Muscle of leg (tissue), 3 donors: ENCODE measurements at regions not wholly inside any gene's neighbourhood (a gene's known extent, or its start where the extent isn't known, plus 50 kb on each side); places are given as distances from the start of the nearest gene placed in this dataset.
"Not testable (repeated sequence)": the region's sequence is repeated elsewhere in the genome, so short reads cannot be mapped to it uniquely, and the experiment has no call there.

Experiments used
- DNase-seq: peaks from one replicate; pipeline ENCODE4 v3.0.0; 2013
- H3K27ac ChIP-seq: one replicate; pipeline ENCODE4 v1.5.1; 2013; ENCODE audit warnings: mild to moderate bottlenecking, low read length, control low read depth
- H3K27me3 ChIP-seq: one replicate; pipeline ENCODE4 v1.6.1; 2013; ENCODE audit warnings: low read length; ENCODE audit not compliant: control insufficient read depth, insufficient read depth
- H3K36me3 ChIP-seq: one replicate; pipeline ENCODE4 v1.6.1; 2013; ENCODE audit warnings: low read length; ENCODE audit not compliant: control insufficient read depth, insufficient read depth
- H3K4me1 ChIP-seq: one replicate; pipeline ENCODE4 v1.6.1; 2013; ENCODE audit warnings: low read length; ENCODE audit not compliant: control insufficient read depth, insufficient read depth
- H3K4me3 ChIP-seq: one replicate; pipeline ENCODE4 v1.5.1; 2013; ENCODE audit warnings: low read length, control low read depth
- H3K9me3 ChIP-seq: replicated peaks from 2 replicates; pipeline ENCODE4 v1.6.1; 2013; ENCODE audit warnings: low read depth, low read length; ENCODE audit not compliant: control insufficient read depth
- WGBS: methylation state at CpG from one replicate; pipeline ENCODE4 v1.1.5; 2013; ENCODE audit warnings: missing lambda C conversion rate; ENCODE audit not compliant: insufficient coverage; 5-methylcytosine and 5-hydroxymethylcytosine counted together

DNA sequence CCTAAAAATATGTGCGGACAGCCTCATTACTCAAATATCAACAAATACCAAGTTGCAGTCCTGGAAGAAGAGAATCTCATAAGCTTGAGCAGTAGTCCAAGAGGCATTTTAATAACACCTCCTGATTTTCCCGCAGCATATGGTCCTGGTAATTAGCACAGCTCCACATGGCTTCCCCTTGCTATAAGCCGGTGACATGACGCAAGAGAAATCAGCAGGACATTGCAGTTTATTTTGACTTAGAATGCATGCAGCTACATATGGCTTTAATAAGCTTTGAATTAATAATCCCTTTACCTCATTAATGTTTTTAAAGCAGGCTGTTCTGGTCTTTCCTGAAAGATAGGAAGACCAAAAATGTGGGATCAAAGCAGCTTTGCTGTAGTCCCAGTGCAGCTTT is 137.6 kb downstream of the RAMP3 start:
- Histone ChIP-seq H3K36me3 (no peaks in the 10 kb centered on the region), H3K4me3 (no peak overlapping the region), H3K9me3 (no peaks in the 10 kb centered on the region), H3K4me1 (peaks cover 7% of the 10 kb centered on the region), H3K27me3 (no peaks in the 10 kb centered on the region), H3K27ac (no peak overlapping the region)
- WGBS = no CpG with 5 or more reads among the region's 4 CpGs
- DNase-seq = no peak

DNA sequence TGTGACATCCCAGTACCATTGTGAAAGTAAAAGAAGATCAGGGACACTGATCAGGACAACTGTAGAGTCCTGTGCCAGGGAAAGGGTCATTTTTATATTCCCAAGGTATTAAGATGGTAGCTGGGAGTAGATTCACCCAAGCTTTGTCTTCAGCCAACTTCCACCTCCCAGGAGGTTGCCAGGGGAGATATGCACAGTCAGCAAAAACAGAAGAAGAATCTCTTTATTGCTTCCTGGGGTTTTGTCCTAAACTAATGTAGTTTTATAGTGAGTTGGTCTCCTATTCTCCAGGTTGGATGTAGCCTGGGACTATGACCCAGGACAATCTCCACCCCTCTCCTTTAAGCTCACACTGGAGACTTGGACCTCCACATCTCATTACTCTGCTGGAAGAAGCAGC is 139.2 kb downstream of the RAMP3 start:
- no peak overlapping the region for H3K27ac ChIP-seq
- H3K9me3 ChIP-seq = no peaks in the 10 kb centered on the region
- DNase-seq = no peak
- no peak overlapping the region for H3K4me3 ChIP-seq
- H3K27me3 ChIP-seq = no peaks in the 10 kb centered on the region
- H3K4me1 ChIP-seq = peaks cover 7% of the 10 kb centered on the region
- H3K36me3 ChIP-seq = no peaks in the 10 kb centered on the region

DNA sequence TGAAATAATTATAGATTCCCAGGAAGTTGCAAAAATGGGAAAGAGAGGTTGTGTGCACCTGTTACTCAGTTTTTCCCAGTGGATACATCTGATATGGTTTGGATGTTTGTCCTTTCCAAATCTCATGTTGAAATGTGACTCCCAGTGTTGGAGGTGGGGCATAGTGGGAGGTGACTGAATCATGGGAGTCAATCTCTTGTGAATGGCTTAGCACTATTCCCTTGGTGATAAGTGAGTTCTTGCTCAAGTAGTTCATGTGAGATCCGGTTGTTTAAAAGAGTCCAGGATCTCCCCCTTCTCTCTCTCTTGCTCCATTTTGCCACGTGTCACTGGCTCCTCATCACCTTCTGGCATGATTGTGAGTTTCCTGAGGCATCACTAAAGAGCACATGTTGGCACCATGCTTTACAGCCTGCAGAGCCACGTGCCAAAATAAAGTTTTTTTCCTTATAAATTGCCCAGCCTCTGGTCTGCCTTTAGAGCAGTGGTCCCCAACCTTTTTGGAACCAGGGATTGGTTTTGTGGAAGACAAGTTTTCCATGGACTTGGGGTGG is 149.2 kb downstream of the RAMP3 start:
- no peak overlapping the region for H3K27ac ChIP-seq
- H3K9me3 ChIP-seq = peaks cover 2% of the 10 kb centered on the region
- WGBS = 33% methylated on average over 1 of the region's 3 CpGs
- no peak for DNase-seq
- no peak overlapping the region for H3K4me3 ChIP-seq
- H3K4me1 ChIP-seq = no peaks in the 10 kb centered on the region
- no peaks in the 10 kb centered on the region for H3K36me3 ChIP-seq
- H3K27me3 ChIP-seq = peaks cover 2% of the 10 kb centered on the region

DNA sequence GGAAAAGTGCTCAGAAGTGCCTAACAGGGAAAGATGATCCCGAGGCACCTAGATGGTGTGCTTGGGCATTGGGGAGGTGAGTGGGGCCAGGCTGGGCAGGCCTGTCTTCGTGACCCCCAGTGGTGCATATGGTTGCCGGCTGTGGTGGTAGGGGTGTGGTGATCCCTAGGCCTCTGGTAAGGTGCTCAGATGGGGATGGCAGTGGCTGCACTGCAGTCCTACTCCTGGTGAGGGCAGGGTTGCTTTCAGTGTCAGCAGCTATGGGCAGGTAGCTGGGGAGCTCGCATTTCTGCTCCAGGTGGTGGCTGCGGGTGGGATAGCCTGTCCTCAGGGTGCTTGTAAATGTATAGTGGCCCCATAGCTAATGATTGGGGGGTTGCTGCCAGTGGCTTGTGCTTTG is 154.0 kb downstream of the RAMP3 start:
- WGBS = 79% methylated on average over 5 of the region's 5 CpGs
- Histone ChIP-seq H3K4me1 (no peaks in the 10 kb centered on the region), H3K27ac (no peak overlapping the region), H3K27me3 (no peaks in the 10 kb centered on the region), H3K4me3 (no peak overlapping the region), H3K9me3 (peaks cover 6% of the 10 kb centered on the region), H3K36me3 (no peaks in the 10 kb centered on the region)
- no peak for DNase-seq

DNA sequence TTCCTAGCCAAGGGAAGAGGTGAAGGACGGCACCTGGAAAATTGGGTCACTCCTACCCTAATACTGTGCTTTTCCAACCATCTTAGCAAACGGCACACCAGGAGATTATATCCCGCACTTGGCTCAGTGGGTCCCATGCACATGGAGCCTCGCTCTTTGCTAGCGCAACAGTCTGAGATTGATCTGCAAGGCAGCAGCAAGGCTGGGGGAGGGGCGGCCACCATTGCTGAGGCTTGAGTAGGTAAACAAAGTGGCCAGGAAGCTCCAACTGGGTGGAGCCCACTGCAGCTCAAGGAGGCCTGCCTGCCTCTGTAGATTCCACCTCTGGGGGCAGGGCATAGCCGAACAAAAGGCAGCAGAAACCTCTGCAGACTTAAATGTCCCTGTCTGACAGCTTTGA is 157.9 kb downstream of the RAMP3 start:
- not testable (repeated sequence) for DNase-seq, H3K27ac ChIP-seq, H3K4me1 ChIP-seq, H3K9me3 ChIP-seq, H3K36me3 ChIP-seq, H3K4me3 ChIP-seq, H3K27me3 ChIP-seq
- 95% methylated on average over 6 of the region's 7 CpGs for WGBS

DNA sequence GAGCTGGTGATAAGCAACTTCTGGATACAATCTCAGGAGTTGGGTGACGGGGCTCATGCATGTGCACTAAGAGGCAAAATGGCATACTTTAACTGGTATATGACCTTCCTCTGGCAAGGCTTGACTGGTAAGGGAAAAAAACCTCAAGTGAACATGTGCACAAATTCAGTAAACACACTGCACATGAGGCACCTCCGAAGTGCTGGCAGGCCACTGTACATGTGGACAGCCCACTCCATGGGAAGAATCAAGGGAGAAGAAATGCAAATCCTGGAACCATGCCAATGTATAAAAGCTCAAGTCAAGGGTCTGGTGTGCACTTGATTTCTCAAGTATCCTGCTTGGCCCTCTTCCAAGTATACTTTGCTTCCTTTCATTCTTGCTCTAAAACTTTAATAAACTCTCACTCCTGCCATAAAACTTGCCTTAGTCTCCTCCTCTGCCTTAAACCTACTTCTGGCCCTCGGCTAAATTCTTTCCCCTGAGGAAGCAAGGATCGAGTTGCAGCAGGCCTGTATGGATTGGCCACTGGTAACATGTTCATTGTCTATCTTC is 167.2 kb downstream of the RAMP3 start:
- Histone ChIP-seq H3K27ac (no peak overlapping the region), H3K27me3 (no peaks in the 10 kb centered on the region), H3K4me3 (no peak overlapping the region), H3K4me1 (peaks cover 2% of the 10 kb centered on the region), H3K36me3 (no peaks in the 10 kb centered on the region), H3K9me3 (peaks cover 2% of the 10 kb centered on the region)
- 86% methylated on average over 1 of the region's 4 CpGs for WGBS
- DNase-seq = peak; percentile 27

DNA sequence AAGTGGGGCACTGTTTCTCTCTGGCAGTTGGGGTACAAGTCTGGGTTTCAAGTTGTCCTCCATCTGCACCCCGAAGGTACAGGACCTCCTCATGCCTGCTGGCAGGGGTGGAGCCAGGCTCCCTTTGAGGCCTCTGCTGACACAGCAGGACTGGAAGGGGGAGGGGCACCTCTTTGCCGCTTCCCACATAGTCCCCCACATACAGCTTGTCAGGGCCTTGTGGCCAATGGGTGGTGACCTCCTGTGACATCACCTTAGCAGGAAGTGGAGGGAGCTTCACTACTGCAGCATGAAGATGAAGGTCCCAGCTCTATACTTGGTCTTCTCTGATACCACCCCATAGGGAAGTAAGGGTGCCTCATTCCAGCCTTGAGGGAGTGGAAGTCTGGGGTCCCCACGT is 167.8 kb downstream of the RAMP3 start:
- no peaks in the 10 kb centered on the region for H3K27me3 ChIP-seq
- H3K4me1 ChIP-seq = peaks cover 2% of the 10 kb centered on the region
- no peaks in the 10 kb centered on the region for H3K36me3 ChIP-seq
- H3K27ac ChIP-seq = no peak overlapping the region
- H3K9me3 ChIP-seq = peaks cover 2% of the 10 kb centered on the region
- WGBS = 67% methylated on average over 1 of the region's 3 CpGs
- H3K4me3 ChIP-seq = no peak overlapping the region
- DNase-seq = no peak

DNA sequence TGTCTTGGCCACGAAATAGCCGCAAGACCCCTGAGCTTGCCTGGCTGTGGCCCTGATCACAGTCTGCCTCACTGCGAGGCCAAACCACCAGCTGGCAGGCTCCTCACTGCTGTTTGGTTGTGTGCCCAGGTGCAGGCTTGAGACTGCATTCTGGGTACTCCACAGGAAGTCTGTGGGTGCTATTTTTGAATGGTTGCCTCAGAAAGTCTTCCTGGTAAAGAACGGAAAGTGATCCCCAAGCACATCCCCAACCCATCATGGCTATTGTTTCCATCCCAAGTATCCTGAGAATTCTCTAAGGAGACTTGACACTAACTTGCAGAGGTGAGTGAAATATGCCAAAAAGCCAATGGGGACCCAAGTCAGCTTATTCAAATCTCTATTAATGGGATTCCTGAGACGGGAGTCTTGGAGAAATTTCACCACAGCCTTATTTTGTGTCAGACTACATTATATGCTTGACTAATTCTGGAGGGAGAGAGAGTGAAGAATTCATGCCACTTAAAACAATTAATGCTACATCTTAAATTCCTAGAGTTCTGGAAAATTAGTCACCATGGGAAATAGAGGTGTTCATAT is 170.9 kb downstream of the RAMP3 start:
- H3K9me3 ChIP-seq = peaks cover 15% of the 10 kb centered on the region
- peak; percentile 24 for DNase-seq
- H3K4me1 ChIP-seq = peaks cover 2% of the 10 kb centered on the region
- 64% methylated on average over 3 of the region's 5 CpGs for WGBS
- H3K27me3 ChIP-seq = no peaks in the 10 kb centered on the region
- H3K4me3 ChIP-seq = no peak overlapping the region
- no peak overlapping the region for H3K27ac ChIP-seq
- H3K36me3 ChIP-seq = no peaks in the 10 kb centered on the region

DNA sequence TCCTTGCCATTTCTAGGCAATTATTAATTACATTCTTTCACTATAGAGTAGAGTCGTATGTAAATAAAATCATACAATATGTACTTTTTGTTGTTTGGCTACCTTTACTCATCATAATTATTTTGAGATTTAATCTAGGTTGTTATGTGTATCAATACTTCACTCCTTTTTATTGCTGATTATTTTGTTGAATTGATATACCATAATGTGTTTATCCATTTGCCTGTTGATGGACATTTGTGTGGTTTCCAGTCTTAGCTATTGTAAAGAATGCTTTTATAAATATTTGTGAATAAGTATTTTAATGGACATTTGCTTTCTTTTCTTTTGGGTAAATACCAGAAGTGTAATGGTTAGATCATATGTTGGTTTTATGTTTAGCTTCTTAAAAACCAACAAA is 174.0 kb downstream of the RAMP3 start:
- Histone ChIP-seq H3K36me3 (no peaks in the 10 kb centered on the region), H3K4me3 (no peak overlapping the region), H3K9me3 (peaks cover 13% of the 10 kb centered on the region), H3K4me1 (no peaks in the 10 kb centered on the region), H3K27ac (no peak overlapping the region), H3K27me3 (no peaks in the 10 kb centered on the region)
- DNase-seq = no peak
- WGBS = no CpG with 5 or more reads among the region's 1 CpG

DNA sequence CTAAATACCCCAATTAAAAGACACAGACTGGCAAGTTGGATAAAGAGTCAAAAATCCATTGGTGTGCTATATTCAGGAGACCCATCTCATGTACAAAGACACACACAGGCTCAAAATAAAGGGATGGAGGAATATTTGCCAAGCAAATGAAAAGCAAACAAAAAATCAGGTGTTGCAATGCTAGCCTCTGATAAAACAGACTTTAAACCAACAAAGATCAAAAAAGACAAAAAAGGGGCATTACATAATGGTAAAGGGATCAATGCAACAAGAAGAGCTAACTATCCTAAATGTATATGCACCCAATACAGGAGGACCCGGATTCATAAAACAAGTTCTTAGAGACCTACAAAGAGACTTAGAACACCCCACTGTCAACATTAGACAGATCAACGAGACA is 177.4 kb downstream of the RAMP3 start:
- not testable (repeated sequence) for H3K36me3 ChIP-seq, H3K4me3 ChIP-seq, H3K27ac ChIP-seq, H3K27me3 ChIP-seq, DNase-seq, H3K4me1 ChIP-seq
- peaks cover 13% of the 10 kb centered on the region for H3K9me3 ChIP-seq
- 40% methylated on average over 1 of the region's 2 CpGs for WGBS

DNA sequence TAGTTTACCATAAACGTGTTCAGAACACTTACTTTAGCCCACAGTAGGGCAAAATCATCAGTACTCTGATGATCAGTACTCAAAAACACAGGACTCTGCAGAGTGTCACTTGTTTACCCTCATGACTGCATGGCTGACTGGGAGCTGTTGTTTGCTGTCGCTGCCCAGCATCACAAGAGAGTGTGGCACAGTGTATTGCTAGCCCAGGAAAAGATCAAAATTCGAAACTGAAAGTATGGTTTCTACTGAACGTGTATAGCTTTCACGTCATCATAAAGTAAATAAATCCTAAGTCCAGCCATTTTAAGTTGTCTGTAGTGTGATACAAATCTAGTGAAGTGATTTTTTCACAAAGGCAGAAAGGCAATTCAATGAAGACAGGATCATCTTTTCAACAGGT is 184.6 kb downstream of the RAMP3 start:
- no peaks in the 10 kb centered on the region for H3K36me3 ChIP-seq
- no peak for DNase-seq
- no peak overlapping the region for H3K4me3 ChIP-seq
- no peaks in the 10 kb centered on the region for H3K4me1 ChIP-seq
- no peaks in the 10 kb centered on the region for H3K9me3 ChIP-seq
- WGBS = 42% methylated on average over 2 of the region's 5 CpGs
- no peak overlapping the region for H3K27ac ChIP-seq
- H3K27me3 ChIP-seq = peaks cover 2% of the 10 kb centered on the region
